Mucosa of descending colon (tissue), 3 donors: ENCODE measurements at regions not wholly inside any gene's neighbourhood (a gene's known extent, or its start where the extent isn't known, plus 50 kb on each side); places are given as distances from the start of the nearest gene placed in this dataset.

ENCODE experiments used
- ATAC-seq: fragments of 200-7000 bp; cut with Tn5 transposase; one replicate; pipeline ENCODE4 v1.9.1; 2020; ENCODE audit warnings: mild to moderate bottlenecking, moderate library complexity
- DNase-seq, 3 donors: peaks; one replicate each; pipeline ENCODE4 v3.0.0-alpha.2; 2020
- H3K36me3 ChIP-seq: fragments of 200-600 bp; one replicate; pipeline ENCODE4 v1.8.0; 2021; ENCODE audit warnings: low read depth, mild to moderate bottlenecking
- H3K4me1 ChIP-seq: fragments of 200-600 bp; one replicate; pipeline ENCODE4 v1.8.0; 2021; ENCODE audit warnings: low read depth, mild to moderate bottlenecking
- H3K4me3 ChIP-seq: fragments of 200-600 bp; one replicate; pipeline ENCODE4 v1.8.0; 2021; ENCODE audit warnings: mild to moderate bottlenecking
- H3K9me3 ChIP-seq: fragments of 200-600 bp; one replicate; pipeline ENCODE4 v1.8.0; 2021; ENCODE audit warnings: mild to moderate bottlenecking
- CTCF ChIP-seq: fragments of 200-600 bp; IDR thresholded peaks from one replicate; pipeline ENCODE4 v1.8.0; 2022; ENCODE audit warnings: antibody characterized with exemption, mild to moderate bottlenecking
- intact Hi-C, 2 donors: fragments of 100-400 bp; cut with DNase I in 1 of 2; cut with micrococcal nuclease in 1 of 2; formaldehyde crosslinking; loops; one replicate each; pipeline versions ENCODE4 v1.11.0 to v1.11.1; 2022; cut with DNase I, micrococcal nuclease
- donor health status: DM: no; HTN: no; CAD: no; lungs with moderate emphysema.
- donor health status: DM: no; HTN: no; CAD: no.
- donor health status: DM: no; HTN: yes; CAD: no.

DNA sequence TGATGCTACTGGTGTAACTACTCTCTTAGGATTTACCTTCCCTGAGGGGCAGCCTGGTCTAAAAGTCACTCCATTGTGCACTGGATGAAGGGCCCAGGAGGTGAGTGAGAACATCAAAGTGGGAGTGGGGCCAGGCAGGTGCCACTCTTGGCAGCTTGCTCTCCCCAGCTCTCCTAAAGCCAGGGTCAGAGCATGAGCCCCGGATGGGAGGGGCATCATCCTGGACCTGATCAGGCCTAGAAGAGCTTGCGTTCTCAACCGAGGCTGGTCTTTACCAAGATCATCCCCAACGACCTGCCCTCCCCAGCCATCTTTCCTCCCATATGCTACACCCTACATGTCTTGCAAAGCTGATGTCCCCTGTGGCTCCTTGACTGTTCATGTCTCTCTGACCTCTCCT is 87.1 kb downstream of the AIPL1 start:
- no peak for TF ChIP-seq CTCF
- Histone ChIP-seq H3K36me3 (no peaks in the 10 kb centered on the region), H3K9me3 (no peaks in the 10 kb centered on the region), H3K4me3 (no peak overlapping the region), H3K4me1 (no peaks in the 10 kb centered on the region)
- ATAC-seq (no peak), DNase-seq (no peak)
- intact Hi-C loops, result no loop called here

- Histone ChIP-seq H3K4me1 (no peaks in the 10 kb centered on the region), H3K4me3 (no peak overlapping the region), H3K36me3 (no peaks in the 10 kb centered on the region), H3K9me3 (no peaks in the 10 kb centered on the region)
- DNase-seq (no peak), ATAC-seq (no peak)
- no peak for TF ChIP-seq CTCF
- intact Hi-C loops, result no loop called here
Measured at GRCh38 chr17:6346986-6347385, 87.9 kb downstream of the AIPL1 start.

DNA sequence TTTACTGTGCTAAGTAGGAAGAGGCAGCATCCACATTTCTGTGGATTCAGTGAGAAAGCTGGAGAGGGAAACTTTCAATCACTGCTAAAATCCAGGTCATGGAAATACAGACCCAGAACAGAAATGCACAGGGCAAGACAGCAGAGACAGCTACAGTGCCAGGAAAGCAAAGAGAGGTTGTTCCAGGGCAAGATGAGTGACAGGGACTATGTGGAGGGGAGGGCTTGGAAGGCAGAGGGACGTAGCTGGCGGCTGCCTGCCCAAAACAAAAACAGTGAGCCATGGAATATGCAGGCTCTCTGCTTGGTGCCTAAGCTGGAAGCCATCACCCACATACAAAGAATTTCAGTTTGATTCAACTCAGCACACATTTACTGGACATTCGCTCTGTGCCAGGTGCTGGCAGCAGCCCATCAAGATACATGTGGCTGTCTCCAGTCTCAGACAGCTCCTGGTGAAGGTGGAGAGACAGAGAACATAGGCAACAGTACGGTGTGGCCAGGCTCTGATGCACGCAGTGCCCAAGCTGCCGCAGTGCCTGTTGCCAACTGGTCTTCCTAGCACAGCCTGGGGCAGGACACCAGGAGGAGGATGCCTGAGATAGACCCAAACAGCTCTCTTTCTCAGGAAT is 88.7 kb downstream of the AIPL1 start:
- Histone ChIP-seq H3K4me1 (no peaks in the 10 kb centered on the region), H3K9me3 (no peaks in the 10 kb centered on the region), H3K36me3 (no peaks in the 10 kb centered on the region), H3K4me3 (no peak overlapping the region)
- intact Hi-C loops, result no loop called here
- DNase-seq (no peak), ATAC-seq (no peak)
- no peak for TF ChIP-seq CTCF

GRCh38 chr17:6343736-6344135 is 91.2 kb downstream of the AIPL1 start:
- Histone ChIP-seq H3K4me3 (no peak overlapping the region), H3K9me3 (no peaks in the 10 kb centered on the region), H3K36me3 (no peaks in the 10 kb centered on the region), H3K4me1 (no peaks in the 10 kb centered on the region)
- intact Hi-C loops, result no loop called here
- TF ChIP-seq CTCF, result no peak
- DNase-seq (no peak), ATAC-seq (no peak)

DNA sequence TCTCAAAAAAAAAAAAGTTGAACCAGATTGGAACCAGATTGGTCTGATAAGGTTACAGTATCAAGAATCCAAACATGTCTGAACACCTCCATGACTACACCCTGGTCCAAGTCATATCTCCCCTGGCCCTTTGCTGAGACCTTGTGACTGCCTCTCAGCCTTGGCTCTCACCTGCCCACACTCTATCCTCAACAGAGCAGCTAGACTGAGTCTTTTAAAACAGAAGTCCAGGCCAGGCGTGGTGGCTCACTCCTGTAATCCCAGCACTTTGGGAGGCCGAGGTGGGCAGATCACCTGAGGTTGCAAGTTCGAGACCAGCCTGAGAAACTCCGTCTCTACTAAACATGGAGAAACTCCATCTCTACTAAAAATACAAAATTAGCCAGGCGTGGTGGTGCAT is 91.7 kb downstream of the AIPL1 start:
- no peaks in the 10 kb centered on the region for H3K36me3 ChIP-seq
- no peak for TF ChIP-seq CTCF
- no peak overlapping the region for H3K4me3 ChIP-seq
- DNase-seq (no peak), ATAC-seq (no peak)
- H3K9me3 ChIP-seq, result no peaks in the 10 kb centered on the region
- intact Hi-C loops, result no loop called here
- no peaks in the 10 kb centered on the region for H3K4me1 ChIP-seq

- no peak for TF ChIP-seq CTCF
Measured at GRCh38 chr17:6340708-6341107, 94.2 kb downstream of the AIPL1 start.

More at GRCh38 chr17:6340708-6341107, 94.2 kb downstream of the AIPL1 start:
- no peaks in the 10 kb centered on the region for H3K9me3 ChIP-seq
- DNase-seq (no peak), ATAC-seq (no peak)
- H3K4me1 ChIP-seq, result no peaks in the 10 kb centered on the region
- H3K36me3 ChIP-seq, result no peaks in the 10 kb centered on the region
- intact Hi-C loops, result no loop called here
- H3K4me3 ChIP-seq, result no peak overlapping the region
